AG10803 (cell line): ENCODE measurements at regions not wholly inside any gene's neighbourhood (a gene's known extent, or its start where the extent isn't known, plus 50 kb on each side); places are given as distances from the start of the nearest gene placed in this dataset.

ENCODE experiments used
- DNase-seq: peaks from one replicate; pipeline ENCODE4 v3.0.0; 2010; ENCODE audit warnings: low read depth
- H3K4me3 ChIP-seq: 2 replicates; pipeline ENCODE4 v1.5.1; 2011; ENCODE audit warnings: mild to moderate bottlenecking, low read length, control low read depth
- CTCF ChIP-seq: conservative IDR thresholded peaks from 2 replicates; pipeline ENCODE4 v1.5.1; 2011; ENCODE audit warnings: mild to moderate bottlenecking, low read length, control low read depth, inconsistent platforms

- H3K4me3 ChIP-seq = no peak overlapping the region
- no peak for DNase-seq
- no peak for TF ChIP-seq CTCF
These were observed 128.1 kb downstream of the AIPL1 start for GRCh38 chr17:6306820-6307219.

DNA sequence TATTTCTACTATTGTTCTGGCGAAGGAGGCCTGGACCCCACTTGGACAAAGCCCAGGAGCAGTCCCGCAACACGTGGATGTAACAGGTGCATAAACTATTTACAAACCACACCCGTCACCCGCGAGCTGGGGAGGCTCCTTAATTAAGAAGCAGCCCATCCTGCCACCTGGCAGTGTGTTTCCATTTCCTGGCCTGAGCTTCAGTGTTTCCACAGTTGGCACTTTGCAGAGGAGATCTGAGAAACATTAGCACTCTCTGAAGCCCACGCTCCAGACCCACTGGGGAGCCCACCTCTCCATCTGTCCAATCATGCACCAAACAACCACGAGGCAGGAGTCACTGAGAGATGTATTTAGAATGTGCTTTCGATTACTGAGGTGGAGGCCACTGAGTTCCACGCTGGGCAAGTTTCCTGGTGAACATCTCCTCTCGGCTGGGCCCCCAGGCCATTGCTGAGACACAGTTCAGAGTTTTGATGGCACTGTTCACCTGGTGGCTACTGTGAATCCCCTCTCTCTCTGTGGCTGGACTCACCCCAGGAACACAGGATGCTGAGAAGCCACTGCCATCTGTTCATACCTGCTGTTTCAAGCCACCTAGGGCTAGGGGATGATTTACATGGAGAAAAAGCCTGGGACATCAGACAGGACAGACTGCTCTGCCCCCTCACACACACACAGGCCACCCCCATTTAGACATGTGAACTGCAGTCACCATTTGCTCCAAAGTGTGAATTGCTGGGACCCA, 129.1 kb downstream of the AIPL1 start:
- H3K4me3 ChIP-seq = no peak overlapping the region
- DNase-seq = no peak
- TF ChIP-seq CTCF = no peak

- no peak for DNase-seq
- TF ChIP-seq CTCF = no peak
- no peak overlapping the region for H3K4me3 ChIP-seq
These were observed 129.9 kb downstream of the AIPL1 start for GRCh38 chr17:6304894-6305612.

DNA sequence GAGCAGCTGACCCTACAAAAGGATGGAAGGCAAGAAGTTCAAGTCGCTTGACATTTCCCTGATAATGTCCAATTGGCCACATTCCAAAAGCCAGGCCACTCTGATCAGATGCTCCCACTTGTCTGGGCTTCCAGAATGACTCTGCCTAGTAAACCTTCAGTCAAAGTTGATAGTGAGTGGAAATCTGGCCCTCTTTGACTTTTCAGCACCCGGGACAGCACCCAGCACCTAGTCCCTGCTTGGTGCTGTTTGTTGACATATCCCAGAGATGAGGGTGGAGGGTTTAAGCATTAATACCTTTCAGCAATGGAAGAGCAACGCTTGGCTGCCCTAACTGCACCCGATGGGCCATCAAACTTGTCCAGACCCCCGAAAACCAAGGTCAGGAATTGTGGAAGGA, 131.3 kb downstream of the AIPL1 start:
- H3K4me3 ChIP-seq = no peak overlapping the region
- no peak for TF ChIP-seq CTCF
- DNase-seq = peak; percentile 9

- no peak for DNase-seq
- no peak for TF ChIP-seq CTCF
- no peak overlapping the region for H3K4me3 ChIP-seq
These were observed 135.6 kb downstream of the AIPL1 start for GRCh38 chr17:6299275-6299674.

DNA sequence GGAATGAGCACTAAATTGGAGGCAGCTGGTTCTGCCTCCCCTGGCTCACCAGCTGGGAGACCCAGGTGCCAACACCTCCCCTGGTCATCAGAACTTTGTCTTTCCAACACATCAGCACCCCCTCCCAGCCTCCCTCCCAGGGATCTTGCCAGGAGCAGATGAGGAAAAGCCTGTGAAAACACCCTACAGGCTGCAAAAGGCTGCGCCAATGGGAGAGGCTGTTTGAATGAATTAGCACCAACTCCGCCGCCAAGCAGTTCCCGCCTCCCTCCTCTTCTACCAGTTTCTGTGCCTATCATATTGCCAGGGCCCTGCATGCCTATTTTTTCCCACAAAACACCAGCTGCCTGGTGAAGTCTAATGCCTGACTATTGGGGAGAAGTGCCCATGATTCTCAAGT, 137.0 kb downstream of the AIPL1 start:
- no peak for TF ChIP-seq CTCF
- no peak overlapping the region for H3K4me3 ChIP-seq
- no peak for DNase-seq

- TF ChIP-seq CTCF = no peak
- DNase-seq = no peak
- H3K4me3 ChIP-seq = no peak overlapping the region
These were observed 137.8 kb downstream of the AIPL1 start for GRCh38 chr17:6297119-6297518.
